ENCODE measurements at regions not wholly inside any gene's neighbourhood (a gene's known extent, or its start where the extent isn't known, plus 50 kb on each side); places are given as distances from the start of the nearest gene placed in this dataset.

- TF ChIP-seq POLR2A (IDR thresholded peaks at IDR 0.05) (no peak), CTCF (IDR thresholded peaks at IDR 0.05) (no peak), POLR2AphosphoS5 (IDR thresholded peaks at IDR 0.05) (no peak), EP300 (IDR thresholded peaks at IDR 0.05) (no peak)
Measured at GRCh38 chr3:70813311-70813710, 500.9 kb upstream of the MDFIC2 start.
